DMS79 treated with DMSO at 0.1 percent for 48 hours (cell line): ENCODE measurements at regions not wholly inside any gene's neighbourhood (a gene's known extent, or its start where the extent isn't known, plus 50 kb on each side); places are given as distances from the start of the nearest gene placed in this dataset.
"Not testable (repeated sequence)": the region's sequence is repeated elsewhere in the genome, so short reads cannot be mapped to it uniquely, and the experiment has no call there.

Experiments used
- DNase-seq: peaks from one replicate; lab custom pipeline; 2025; lab: John Stamatoyannopoulos, UW

DNA sequence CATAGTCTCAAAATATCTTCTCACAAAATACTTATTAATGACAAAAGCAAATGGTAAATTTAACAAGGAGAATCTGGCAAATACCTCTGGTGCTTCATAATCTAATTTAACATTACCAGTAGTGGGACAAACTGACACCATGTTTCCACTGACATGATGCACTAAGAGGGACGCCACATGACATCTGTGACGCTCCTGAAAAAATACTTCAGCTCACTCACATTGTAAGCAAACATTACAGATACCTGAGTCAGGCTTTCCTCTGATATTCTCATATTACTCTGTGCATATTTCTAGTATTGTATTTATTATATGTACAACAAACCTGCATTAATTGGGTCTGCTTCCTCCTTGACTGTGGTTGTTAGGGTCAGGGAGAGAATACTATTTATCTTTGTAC, 56.7 kb upstream of the OSMR start:
- no peak for DNase-seq

DNA sequence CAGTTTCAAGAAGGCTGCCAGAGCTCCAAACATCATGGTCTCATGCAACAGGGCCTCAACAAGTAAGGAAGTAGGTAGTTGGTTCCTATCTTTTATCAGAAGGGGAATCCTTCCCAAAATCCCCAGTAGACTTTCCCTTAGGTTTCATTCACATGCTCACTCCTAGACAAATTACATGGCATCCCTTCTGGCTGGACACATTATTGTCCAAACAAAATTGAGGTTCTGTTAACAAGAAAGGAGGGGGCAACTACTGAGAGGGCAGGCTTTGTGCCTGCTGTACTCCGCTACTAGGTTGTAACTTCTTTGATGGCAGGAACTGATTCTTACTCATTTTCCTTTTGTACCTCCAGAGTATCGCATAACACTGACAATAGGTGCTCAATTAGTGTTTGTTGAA, 56.0 kb upstream of the OSMR start:
- DNase-seq: no peak

DNA sequence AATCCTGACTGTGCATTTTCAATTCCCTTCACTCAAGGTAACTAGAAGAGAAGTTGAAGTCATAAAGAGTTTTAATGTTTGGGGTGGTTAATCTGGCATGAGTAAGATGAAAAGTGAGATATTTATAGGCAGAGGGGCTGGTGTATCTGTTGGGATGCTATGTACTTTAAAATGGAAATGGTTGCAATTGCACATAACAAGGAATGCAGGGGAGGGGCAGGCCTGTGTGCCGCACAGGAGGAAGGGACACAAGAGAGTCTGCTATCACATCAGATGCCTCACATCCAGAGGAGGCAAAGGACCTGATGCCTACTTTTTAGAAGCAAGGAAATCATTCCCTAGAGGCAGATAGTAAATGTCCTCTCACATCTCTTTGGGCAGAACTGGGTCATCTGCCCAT, 55.5 kb upstream of the OSMR start:
- DNase-seq: no peak

- no peak for DNase-seq
Measured at GRCh38 chr5:38790891-38791290, 54.9 kb upstream of the OSMR start.

GRCh38 chr5:38793099-38793498, 52.7 kb upstream of the OSMR start:
- peak; percentile 94 for DNase-seq

DNA sequence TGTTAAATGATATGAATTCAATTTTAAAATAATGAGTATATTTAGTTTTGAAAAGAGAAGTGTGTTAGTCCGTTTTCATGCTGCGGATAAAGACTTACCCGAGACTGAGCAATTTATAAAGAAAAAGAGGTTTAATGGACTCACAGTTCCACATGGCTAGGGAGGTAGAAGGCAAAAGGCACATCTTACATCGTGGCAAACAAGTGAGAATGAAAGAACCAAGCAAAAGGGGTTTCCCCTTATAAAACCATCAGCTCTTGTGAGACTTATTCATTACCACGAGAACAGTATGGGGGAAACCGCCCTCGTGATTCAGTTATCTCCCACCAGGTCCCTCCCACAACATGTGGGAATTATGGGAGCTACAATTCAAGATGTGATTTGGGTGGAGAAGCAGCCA, 51.8 kb upstream of the OSMR start:
- not testable (repeated sequence) for DNase-seq

- DNase-seq: no peak
Measured at GRCh38 chr5:38794986-38795385, 50.8 kb upstream of the OSMR start.

DNA sequence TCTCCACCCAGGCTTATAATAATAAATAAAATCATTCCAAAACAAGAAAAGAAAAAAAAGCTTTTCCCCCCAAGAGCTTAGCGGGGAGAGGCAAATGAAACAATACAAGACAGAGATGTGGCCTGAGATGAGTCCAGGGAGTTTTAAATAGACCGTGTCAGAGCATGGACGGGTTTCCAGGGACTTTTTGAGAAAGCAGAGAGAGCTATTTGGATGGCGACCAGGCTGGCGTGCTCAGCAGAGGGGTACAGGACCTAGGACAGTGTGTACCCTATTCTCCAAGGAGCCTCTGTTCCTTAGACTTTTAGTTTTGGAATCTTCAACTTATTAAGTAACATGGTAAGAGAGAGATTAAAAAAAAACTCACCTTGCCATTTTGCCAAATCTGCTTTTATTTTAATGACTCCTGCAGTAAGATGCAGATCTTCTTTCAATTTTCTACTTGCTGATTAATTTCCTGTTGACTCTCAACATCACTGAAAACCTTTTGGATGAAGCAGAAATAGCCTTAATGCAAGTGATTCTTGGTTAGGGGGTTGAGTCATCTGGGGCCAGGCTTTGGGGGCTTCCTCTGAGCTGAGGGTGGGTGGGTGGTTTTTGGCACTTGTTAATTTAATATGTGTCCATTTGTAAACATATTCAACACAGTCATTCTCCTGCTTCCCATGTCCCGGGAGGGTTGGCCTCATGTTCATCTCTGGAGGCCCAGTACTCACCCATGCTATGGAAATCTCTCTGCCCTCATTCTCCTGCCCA, 49.6 kb upstream of the OSMR start:
- DNase-seq: no peak
